ENCODE measurements at regions not wholly inside any gene's neighbourhood (a gene's known extent, or its start where the extent isn't known, plus 50 kb on each side); places are given as distances from the start of the nearest gene placed in this dataset.

- H3K79me2 ChIP-seq (ENCODE audit: control insufficient read depth, insufficient read depth, low read length): no peaks in the 10 kb centered on the region
- no peaks in the 10 kb centered on the region for H3K36me3 ChIP-seq (ENCODE audit: control insufficient read depth in 2 of 2, insufficient read depth in 2 of 2, low read length in 1 of 2)
- intact Hi-C loops (cut with micrococcal nuclease; ENCODE audit: unreplicated experiment): no loop called here
- FAIRE-seq: no peak
- ChIA-PET SMC1A (ENCODE audit: uncharacterized antibody, unreplicated experiment) (no interaction called here), RAD21 (ENCODE audit: unreplicated experiment) (no interaction called here), CTCF (no interaction called here), POLR2A (no interaction called here)
- H4K20me1 ChIP-seq (ENCODE audit: control insufficient read depth, insufficient read depth): no peaks in the 10 kb centered on the region
- no peak overlapping the region for H3K27ac ChIP-seq (ENCODE audit: control insufficient read depth, insufficient read depth)
- no peak for ATAC-seq
- WGBS (ENCODE audit: insufficient coverage, insufficient replicate concordance, low lambda C conversion rate, missing lambda C conversion rate): 6% methylated on average over 2 of the region's 2 CpGs
- no TSS peak for BruUV-seq (replicated peaks)
- H3K9ac ChIP-seq (ENCODE audit: control insufficient read depth, insufficient read depth, low read length): no peak overlapping the region
- no peak for DNase-seq (ENCODE audit: low read depth, low spot score)
- H3K4me2 ChIP-seq (ENCODE audit: control insufficient read depth, insufficient read depth): no peak overlapping the region
- no peak overlapping the region for H2AFZ ChIP-seq (ENCODE audit: control insufficient read depth, low read depth, low read length)
- in situ Hi-C loops (cut with MboI): no loop called here
- no peaks in the 10 kb centered on the region for H3K4me1 ChIP-seq (ENCODE audit: control insufficient read depth, insufficient read depth, low read length)
- no peaks in the 10 kb centered on the region for H3K27me3 ChIP-seq (replicated peaks in 1 of 2; ENCODE audit: control insufficient read depth in 2 of 2, insufficient read depth in 2 of 2, low read length in 1 of 2)
- H3K9me3 ChIP-seq (replicated peaks; ENCODE audit: control insufficient read depth, insufficient read depth, low read length): no peaks in the 10 kb centered on the region
- no peak overlapping the region for H3K4me3 ChIP-seq
- TF ChIP-seq KAT2A (conservative IDR thresholded peaks at IDR 0.05; ENCODE audit: control insufficient read depth, low read depth, low read length): no peak
- TF ChIP-seq ATF3 (IDR thresholded peaks at IDR 0.05; ENCODE audit: borderline replicate concordance, extremely low read depth, low read depth, low read length): no peak
- TF ChIP-seq GATAD2B (conservative IDR thresholded peaks at IDR 0.05; ENCODE audit: low read depth): no peak
- no peak for TF ChIP-seq IRF3 (IDR thresholded peaks at IDR 0.05)
- no peak for TF ChIP-seq RBBP5 (conservative IDR thresholded peaks at IDR 0.05)
- no peak for TF ChIP-seq BACH1 (IDR thresholded peaks at IDR 0.05; ENCODE audit: borderline replicate concordance)
- no peak for TF ChIP-seq TCF12 (IDR thresholded peaks at IDR 0.05; ENCODE audit: low read depth, low read length)
- TF ChIP-seq FOXK2 (IDR thresholded peaks at IDR 0.05): no peak
- no peak for TF ChIP-seq ZSCAN29 (IDR thresholded peaks at IDR 0.05)
- no peak for TF ChIP-seq SIN3A (IDR thresholded peaks at IDR 0.05; ENCODE audit: low read depth, low read length)
- no peak for TF ChIP-seq CEBPB (IDR thresholded peaks at IDR 0.05; ENCODE audit: borderline replicate concordance in 1 of 2, low read depth in 2 of 2, low read length in 2 of 2)
- no peak for TF ChIP-seq USF1 (IDR thresholded peaks at IDR 0.05; ENCODE audit: borderline replicate concordance, extremely low read length, insufficient read depth, low read depth, low read length)
- TF ChIP-seq MXI1 (IDR thresholded peaks at IDR 0.05; ENCODE audit: low read depth, low read length): no peak
- no peak for TF ChIP-seq PRDM15 (CRISPR knock-in tag; IDR thresholded peaks at IDR 0.05)
- TF ChIP-seq NR2C1 (IDR thresholded peaks at IDR 0.05): no peak
- no peak for TF ChIP-seq RELA (IDR thresholded peaks at IDR 0.05; ENCODE audit: borderline replicate concordance, partially characterized antibody)
Observed at GRCh38 chr5:164057121-164057520, 551.7 kb downstream of the MAT2B start.

All from GM12878 (cell line).